ENCODE measurements at regions not wholly inside any gene's neighbourhood (a gene's known extent, or its start where the extent isn't known, plus 50 kb on each side); places are given as distances from the start of the nearest gene placed in this dataset.

DNA sequence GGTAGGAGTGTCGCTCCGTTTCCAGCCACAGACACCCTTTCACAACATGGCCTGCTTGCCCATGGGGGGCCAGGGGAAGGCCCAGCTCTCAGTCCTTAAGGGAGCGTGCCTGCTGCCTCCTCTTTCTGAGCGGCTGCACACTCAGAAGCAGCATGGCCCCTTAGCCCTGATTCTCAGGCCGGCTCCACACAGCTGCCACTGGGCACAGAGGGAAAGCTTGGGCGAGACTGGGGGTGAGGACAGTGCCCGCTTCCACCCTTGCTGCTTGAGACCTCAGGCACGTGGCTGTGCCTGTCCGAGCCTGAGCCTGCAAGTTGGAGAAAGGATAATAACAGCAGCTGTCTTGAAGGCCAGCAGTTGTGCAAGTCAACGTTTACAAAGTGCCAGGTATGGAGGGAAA, 416.3 kb downstream of the SHANK2 start:
- Histone ChIP-seq H3K79me2 (ENCODE audit: low read length) (no peaks in the 10 kb centered on the region), H4K20me1 (ENCODE audit: insufficient read depth, low read depth, low read length) (no peaks in the 10 kb centered on the region), H3K4me2 (ENCODE audit: low read depth, low read length, poor library complexity, severe bottlenecking) (no peak overlapping the region), H3K27me3 (ENCODE audit: low read length) (no peaks in the 10 kb centered on the region), H3K9me3 (ENCODE audit: low read length) (no peaks in the 10 kb centered on the region), H3K4me1 (ENCODE audit: low read length) (no peaks in the 10 kb centered on the region), H3K36me3 (ENCODE audit: insufficient read depth, low read length) (no peaks in the 10 kb centered on the region), H3K9ac (ENCODE audit: low read length) (no peak overlapping the region), H2AFZ (ENCODE audit: low read length) (no peak overlapping the region), H3K27ac (ENCODE audit: low read length) (no peak overlapping the region), H3K9me2 (replicated peaks; ENCODE audit: insufficient read depth, low read length) (no peaks in the 10 kb centered on the region), H3K4me3 (ENCODE audit: low read length) (no peak overlapping the region)
- DNase-seq, result no peak

DNA sequence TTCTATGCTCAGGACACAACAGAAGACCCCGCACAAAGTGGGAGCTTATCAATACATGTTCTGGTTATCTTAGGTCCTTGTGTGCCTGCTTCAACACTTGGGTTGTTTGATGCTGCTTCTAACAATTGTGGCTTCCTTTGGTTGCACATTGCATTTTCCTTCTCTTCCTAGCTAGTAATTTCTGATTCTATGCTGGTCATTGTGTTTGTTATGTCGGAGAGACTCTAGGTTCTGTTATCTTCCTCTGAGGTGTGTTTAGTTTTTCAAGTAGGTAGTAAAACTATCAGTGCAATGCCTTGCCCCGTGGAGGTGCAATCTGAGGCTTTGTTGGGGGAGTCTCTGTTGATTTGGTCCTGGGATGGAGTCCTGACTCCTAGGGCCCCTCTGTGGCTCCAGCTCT, 414.2 kb downstream of the SHANK2 start:
- no peak overlapping the region for H3K27ac ChIP-seq (ENCODE audit: low read length)
- no peaks in the 10 kb centered on the region for H3K4me1 ChIP-seq (ENCODE audit: low read length)
- H2AFZ ChIP-seq (ENCODE audit: low read length), result no peak overlapping the region
- no peak overlapping the region for H3K9ac ChIP-seq (ENCODE audit: low read length)
- H3K4me3 ChIP-seq (ENCODE audit: low read length), result no peak overlapping the region
- H3K9me3 ChIP-seq (ENCODE audit: low read length), result no peaks in the 10 kb centered on the region
- no peak for DNase-seq
- H4K20me1 ChIP-seq (ENCODE audit: insufficient read depth, low read depth, low read length), result no peaks in the 10 kb centered on the region
- H3K79me2 ChIP-seq (ENCODE audit: low read length), result no peaks in the 10 kb centered on the region
- H3K4me2 ChIP-seq (ENCODE audit: low read depth, low read length, poor library complexity, severe bottlenecking), result no peak overlapping the region
- no peaks in the 10 kb centered on the region for H3K27me3 ChIP-seq (ENCODE audit: low read length)
- H3K9me2 ChIP-seq (replicated peaks; ENCODE audit: insufficient read depth, low read length), result no peaks in the 10 kb centered on the region
- H3K36me3 ChIP-seq (ENCODE audit: insufficient read depth, low read length), result no peaks in the 10 kb centered on the region

DNA sequence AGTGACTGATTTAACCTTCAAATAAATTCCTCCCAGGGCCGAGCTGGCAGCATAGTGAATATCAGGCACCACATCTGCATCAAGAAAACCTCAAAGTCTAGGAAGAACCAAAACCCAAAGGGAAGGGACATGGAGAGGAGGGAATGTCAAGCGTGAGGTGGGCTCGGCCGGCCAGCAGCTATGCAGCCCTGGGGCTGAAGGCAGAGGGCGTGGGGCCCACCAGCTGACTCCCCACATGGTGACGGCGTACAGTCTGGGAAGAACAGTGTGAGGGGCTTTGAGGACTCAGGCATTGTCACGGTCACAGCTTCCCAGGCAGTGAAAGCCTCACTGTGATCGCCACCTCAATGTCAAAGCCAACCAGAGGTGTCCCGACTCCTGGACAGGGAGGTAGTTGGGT, 412.5 kb downstream of the SHANK2 start:
- Histone ChIP-seq H3K27me3 (ENCODE audit: low read length) (no peaks in the 10 kb centered on the region), H3K9me2 (replicated peaks; ENCODE audit: insufficient read depth, low read length) (no peaks in the 10 kb centered on the region), H2AFZ (ENCODE audit: low read length) (no peak overlapping the region), H3K9ac (ENCODE audit: low read length) (no peak overlapping the region), H4K20me1 (ENCODE audit: insufficient read depth, low read depth, low read length) (no peaks in the 10 kb centered on the region), H3K79me2 (ENCODE audit: low read length) (no peaks in the 10 kb centered on the region), H3K27ac (ENCODE audit: low read length) (no peak overlapping the region), H3K4me2 (ENCODE audit: low read depth, low read length, poor library complexity, severe bottlenecking) (no peak overlapping the region), H3K4me1 (ENCODE audit: low read length) (no peaks in the 10 kb centered on the region), H3K4me3 (ENCODE audit: low read length) (no peak overlapping the region), H3K36me3 (ENCODE audit: insufficient read depth, low read length) (no peaks in the 10 kb centered on the region), H3K9me3 (ENCODE audit: low read length) (no peaks in the 10 kb centered on the region)
- no peak for DNase-seq

DNA sequence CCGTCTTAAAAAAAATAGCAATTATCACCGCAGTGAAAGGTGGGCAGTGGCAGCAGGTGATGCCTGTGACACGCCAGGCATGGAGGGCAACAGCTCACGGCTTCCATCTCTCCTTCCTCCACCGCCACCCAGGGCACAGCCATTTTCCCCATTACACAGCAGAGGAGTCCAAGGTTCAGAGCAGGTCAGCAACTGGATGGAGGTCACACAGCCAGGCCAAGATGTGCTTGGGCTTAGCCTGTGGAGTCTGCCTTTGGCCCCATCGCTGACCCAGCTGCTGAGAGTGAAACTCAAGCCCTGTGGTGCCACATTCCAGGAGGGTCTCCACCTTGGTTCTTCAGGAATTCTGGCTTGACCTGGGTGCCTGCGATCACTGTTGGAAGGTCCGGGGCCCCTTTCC, 411.1 kb downstream of the SHANK2 start:
- Histone ChIP-seq H3K4me3 (ENCODE audit: low read length) (no peak overlapping the region), H3K9ac (ENCODE audit: low read length) (no peak overlapping the region), H2AFZ (ENCODE audit: low read length) (no peak overlapping the region), H3K27ac (ENCODE audit: low read length) (no peak overlapping the region), H4K20me1 (ENCODE audit: insufficient read depth, low read depth, low read length) (no peaks in the 10 kb centered on the region), H3K79me2 (ENCODE audit: low read length) (no peaks in the 10 kb centered on the region), H3K4me2 (ENCODE audit: low read depth, low read length, poor library complexity, severe bottlenecking) (no peak overlapping the region), H3K9me3 (ENCODE audit: low read length) (no peaks in the 10 kb centered on the region), H3K9me2 (replicated peaks; ENCODE audit: insufficient read depth, low read length) (no peaks in the 10 kb centered on the region), H3K4me1 (ENCODE audit: low read length) (no peaks in the 10 kb centered on the region), H3K36me3 (ENCODE audit: insufficient read depth, low read length) (no peaks in the 10 kb centered on the region), H3K27me3 (ENCODE audit: low read length) (no peaks in the 10 kb centered on the region)
- no peak for DNase-seq

DNA sequence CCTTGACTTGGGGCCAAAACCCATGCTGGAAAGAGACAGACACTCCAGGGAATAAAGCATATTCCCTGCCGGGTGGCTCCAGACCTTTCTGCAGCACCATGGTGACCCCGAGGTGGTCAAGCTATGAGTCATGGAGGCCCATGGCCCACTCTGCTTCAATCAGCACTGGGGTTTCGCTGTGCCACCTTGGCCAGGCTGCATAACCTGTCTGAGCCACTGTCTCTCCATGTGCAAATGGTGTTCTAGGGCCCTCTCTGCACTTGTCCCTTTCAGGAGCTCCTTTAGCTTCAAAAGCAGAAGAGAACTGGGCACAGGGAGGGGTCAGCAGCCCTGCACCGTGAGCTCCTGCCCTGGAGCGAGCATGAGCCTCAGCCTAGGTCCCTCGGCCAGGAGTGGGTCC, 410.1 kb downstream of the SHANK2 start:
- no peak overlapping the region for H2AFZ ChIP-seq (ENCODE audit: low read length)
- no peak for DNase-seq
- no peaks in the 10 kb centered on the region for H3K36me3 ChIP-seq (ENCODE audit: insufficient read depth, low read length)
- no peaks in the 10 kb centered on the region for H3K27me3 ChIP-seq (ENCODE audit: low read length)
- no peaks in the 10 kb centered on the region for H3K9me2 ChIP-seq (replicated peaks; ENCODE audit: insufficient read depth, low read length)
- no peaks in the 10 kb centered on the region for H4K20me1 ChIP-seq (ENCODE audit: insufficient read depth, low read depth, low read length)
- H3K9me3 ChIP-seq (ENCODE audit: low read length), result no peaks in the 10 kb centered on the region
- no peaks in the 10 kb centered on the region for H3K4me1 ChIP-seq (ENCODE audit: low read length)
- no peaks in the 10 kb centered on the region for H3K79me2 ChIP-seq (ENCODE audit: low read length)
- H3K27ac ChIP-seq (ENCODE audit: low read length), result no peak overlapping the region
- H3K4me3 ChIP-seq (ENCODE audit: low read length), result no peak overlapping the region
- no peak overlapping the region for H3K4me2 ChIP-seq (ENCODE audit: low read depth, low read length, poor library complexity, severe bottlenecking)
- no peak overlapping the region for H3K9ac ChIP-seq (ENCODE audit: low read length)

DNA sequence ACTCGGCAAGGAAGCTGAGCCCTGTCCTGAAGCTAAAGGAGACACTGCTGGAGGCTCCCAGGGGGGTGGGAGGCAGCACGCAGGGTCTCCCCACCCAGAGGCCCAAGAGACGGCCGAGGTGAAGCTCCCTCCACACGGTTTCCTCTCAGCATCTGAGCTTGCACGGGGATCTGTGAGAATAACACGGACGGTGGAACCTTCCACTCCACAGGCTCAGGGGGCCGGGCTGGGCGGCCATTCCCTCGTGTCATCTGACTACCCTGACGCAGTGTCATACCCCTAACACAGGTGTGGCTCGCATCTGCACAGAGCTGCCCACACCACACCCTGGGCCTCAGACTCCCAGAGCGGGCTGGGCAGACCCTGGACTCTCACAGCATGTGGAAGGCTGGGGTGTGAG, 409.7 kb downstream of the SHANK2 start:
- no peak overlapping the region for H3K4me2 ChIP-seq (ENCODE audit: low read depth, low read length, poor library complexity, severe bottlenecking)
- no peaks in the 10 kb centered on the region for H3K36me3 ChIP-seq (ENCODE audit: insufficient read depth, low read length)
- H3K27ac ChIP-seq (ENCODE audit: low read length), result no peak overlapping the region
- H3K9ac ChIP-seq (ENCODE audit: low read length), result no peak overlapping the region
- H3K4me1 ChIP-seq (ENCODE audit: low read length), result no peaks in the 10 kb centered on the region
- no peaks in the 10 kb centered on the region for H4K20me1 ChIP-seq (ENCODE audit: insufficient read depth, low read depth, low read length)
- H3K9me3 ChIP-seq (ENCODE audit: low read length), result no peaks in the 10 kb centered on the region
- H3K4me3 ChIP-seq (ENCODE audit: low read length), result no peak overlapping the region
- no peaks in the 10 kb centered on the region for H3K9me2 ChIP-seq (replicated peaks; ENCODE audit: insufficient read depth, low read length)
- DNase-seq, result no peak
- H3K27me3 ChIP-seq (ENCODE audit: low read length), result no peaks in the 10 kb centered on the region
- H2AFZ ChIP-seq (ENCODE audit: low read length), result no peak overlapping the region
- H3K79me2 ChIP-seq (ENCODE audit: low read length), result no peaks in the 10 kb centered on the region

DNA sequence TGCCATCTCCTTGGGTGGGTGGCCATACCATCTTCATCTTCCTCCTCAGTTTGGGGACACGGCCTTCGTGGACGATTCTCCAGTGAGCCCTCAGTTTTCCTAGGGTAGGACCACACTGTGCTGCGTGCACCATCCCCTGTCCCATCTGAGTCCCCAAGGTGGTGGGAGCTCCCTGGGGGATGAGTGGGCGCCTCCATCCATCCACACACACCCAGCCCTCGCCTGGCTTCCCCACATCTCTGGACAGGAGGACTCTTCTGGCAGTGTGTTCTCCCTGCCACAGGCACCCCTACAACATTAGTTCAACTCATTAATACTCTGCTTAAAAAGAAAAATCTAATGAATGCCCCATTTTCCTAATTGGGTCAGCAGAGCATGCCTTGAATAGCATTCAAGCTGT, 408.5 kb downstream of the SHANK2 start:
- H3K36me3 ChIP-seq (ENCODE audit: insufficient read depth, low read length), result no peaks in the 10 kb centered on the region
- no peak overlapping the region for H2AFZ ChIP-seq (ENCODE audit: low read length)
- H3K27ac ChIP-seq (ENCODE audit: low read length), result no peak overlapping the region
- no peak for DNase-seq
- H4K20me1 ChIP-seq (ENCODE audit: insufficient read depth, low read depth, low read length), result no peaks in the 10 kb centered on the region
- H3K9ac ChIP-seq (ENCODE audit: low read length), result no peak overlapping the region
- H3K4me2 ChIP-seq (ENCODE audit: low read depth, low read length, poor library complexity, severe bottlenecking), result no peak overlapping the region
- no peaks in the 10 kb centered on the region for H3K79me2 ChIP-seq (ENCODE audit: low read length)
- no peaks in the 10 kb centered on the region for H3K9me2 ChIP-seq (replicated peaks; ENCODE audit: insufficient read depth, low read length)
- no peaks in the 10 kb centered on the region for H3K4me1 ChIP-seq (ENCODE audit: low read length)
- H3K4me3 ChIP-seq (ENCODE audit: low read length), result no peak overlapping the region
- H3K27me3 ChIP-seq (ENCODE audit: low read length), result no peaks in the 10 kb centered on the region
- H3K9me3 ChIP-seq (ENCODE audit: low read length), result no peaks in the 10 kb centered on the region

DNA sequence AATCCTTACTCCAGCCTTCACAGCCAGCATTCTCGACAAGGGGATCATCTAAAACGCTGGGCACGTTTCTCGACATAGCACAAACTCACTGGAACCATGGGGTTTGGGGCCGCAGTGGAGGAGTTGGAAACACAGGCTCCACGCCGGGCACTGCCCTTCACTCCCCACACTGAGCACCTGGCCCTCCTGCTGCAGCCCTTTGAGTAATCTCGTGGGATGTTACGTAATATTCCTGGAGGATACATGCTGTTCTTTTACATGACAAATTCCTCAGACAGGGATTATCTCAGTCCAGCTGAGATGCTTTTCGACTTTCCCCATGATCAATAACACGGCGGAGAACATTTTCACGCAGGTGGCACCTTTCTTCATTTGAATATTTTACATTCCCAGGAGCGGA, 408.0 kb downstream of the SHANK2 start:
- H3K9me3 ChIP-seq (ENCODE audit: low read length), result no peaks in the 10 kb centered on the region
- no peaks in the 10 kb centered on the region for H4K20me1 ChIP-seq (ENCODE audit: insufficient read depth, low read depth, low read length)
- no peak overlapping the region for H3K9ac ChIP-seq (ENCODE audit: low read length)
- no peak for DNase-seq
- no peak overlapping the region for H3K27ac ChIP-seq (ENCODE audit: low read length)
- no peak overlapping the region for H2AFZ ChIP-seq (ENCODE audit: low read length)
- no peak overlapping the region for H3K4me3 ChIP-seq (ENCODE audit: low read length)
- no peaks in the 10 kb centered on the region for H3K9me2 ChIP-seq (replicated peaks; ENCODE audit: insufficient read depth, low read length)
- H3K36me3 ChIP-seq (ENCODE audit: insufficient read depth, low read length), result no peaks in the 10 kb centered on the region
- H3K79me2 ChIP-seq (ENCODE audit: low read length), result no peaks in the 10 kb centered on the region
- H3K4me1 ChIP-seq (ENCODE audit: low read length), result no peaks in the 10 kb centered on the region
- H3K27me3 ChIP-seq (ENCODE audit: low read length), result no peaks in the 10 kb centered on the region
- no peak overlapping the region for H3K4me2 ChIP-seq (ENCODE audit: low read depth, low read length, poor library complexity, severe bottlenecking)

DNA sequence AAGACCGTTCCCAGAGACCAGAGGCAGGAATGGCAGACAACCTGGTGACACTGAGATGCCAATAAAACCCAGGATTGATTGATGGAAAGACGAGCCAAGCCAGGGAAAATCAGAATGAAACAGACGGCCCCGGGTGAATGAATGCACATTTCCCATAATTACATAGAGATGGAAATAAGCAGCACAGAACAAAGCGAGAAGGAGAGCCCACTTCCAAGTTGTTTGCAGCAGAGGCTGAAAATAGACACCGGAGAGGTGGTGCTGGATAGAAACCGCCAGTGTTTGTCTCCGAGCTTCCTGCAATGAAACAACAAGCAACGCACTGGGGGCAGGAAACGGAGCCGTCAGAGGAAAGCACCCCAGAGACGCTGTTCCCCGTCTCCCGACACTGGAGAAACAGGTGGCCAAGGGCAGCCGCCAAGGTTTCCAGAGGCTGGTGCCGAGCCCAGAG, 406.8 kb downstream of the SHANK2 start:
- Histone ChIP-seq H3K4me2 (ENCODE audit: low read depth, low read length, poor library complexity, severe bottlenecking) (no peak overlapping the region), H3K9me3 (ENCODE audit: low read length) (no peaks in the 10 kb centered on the region), H3K27me3 (ENCODE audit: low read length) (no peaks in the 10 kb centered on the region), H4K20me1 (ENCODE audit: insufficient read depth, low read depth, low read length) (no peaks in the 10 kb centered on the region), H3K27ac (ENCODE audit: low read length) (no peak overlapping the region), H3K79me2 (ENCODE audit: low read length) (no peaks in the 10 kb centered on the region), H3K9ac (ENCODE audit: low read length) (no peak overlapping the region), H3K9me2 (replicated peaks; ENCODE audit: insufficient read depth, low read length) (no peaks in the 10 kb centered on the region), H3K4me3 (ENCODE audit: low read length) (no peak overlapping the region), H2AFZ (ENCODE audit: low read length) (no peak overlapping the region), H3K36me3 (ENCODE audit: insufficient read depth, low read length) (no peaks in the 10 kb centered on the region), H3K4me1 (ENCODE audit: low read length) (no peaks in the 10 kb centered on the region)
- DNase-seq, result no peak

All from Karpas-422 (cell line).